Activated naive CD8-positive, alpha-beta T cell treated with anti-CD3 and anti-CD28 coated beads, Interleukin-2, amount 50 U/mL, for 24 hours (primary cell): ENCODE measurements at regions not wholly inside any gene's neighbourhood (a gene's known extent, or its start where the extent isn't known, plus 50 kb on each side); places are given as distances from the start of the nearest gene placed in this dataset.
A peak's percentile ranks its signal among the peaks of the same experiment; 100 is the strongest.
"Not testable (repeated sequence)": the region's sequence is repeated elsewhere in the genome, so short reads cannot be mapped to it uniquely, and the experiment has no call there.

ENCODE experiments used
- ATAC-seq: fragments of 150-1000 bp; cut with Tn5 transposase; one replicate; pipeline ENCODE4 v1.10.0; 2021
- DNase-seq: peaks from one replicate; pipeline ENCODE4 v3.0.0; 2021
- H3K27ac Mint-ChIP-seq: one replicate; pipeline ENCODE4 v1.8.0; 2021; ENCODE audit warnings: mild to moderate bottlenecking, mixed read lengths
- H3K27me3 Mint-ChIP-seq: one replicate; pipeline ENCODE4 v1.8.0; 2021; ENCODE audit warnings: mixed read lengths
- H3K36me3 Mint-ChIP-seq: one replicate; pipeline ENCODE4 v1.8.0; 2021; ENCODE audit warnings: low read depth, mixed read lengths
- H3K4me1 Mint-ChIP-seq: one replicate; pipeline ENCODE4 v1.8.0; 2021; ENCODE audit warnings: mixed read lengths
- H3K4me3 Mint-ChIP-seq: one replicate; pipeline ENCODE4 v1.8.0; 2021; ENCODE audit warnings: mild to moderate bottlenecking, moderate library complexity, mixed read lengths
- H3K9me3 Mint-ChIP-seq: one replicate; pipeline ENCODE4 v1.8.0; 2021; ENCODE audit warnings: mixed read lengths

DNA sequence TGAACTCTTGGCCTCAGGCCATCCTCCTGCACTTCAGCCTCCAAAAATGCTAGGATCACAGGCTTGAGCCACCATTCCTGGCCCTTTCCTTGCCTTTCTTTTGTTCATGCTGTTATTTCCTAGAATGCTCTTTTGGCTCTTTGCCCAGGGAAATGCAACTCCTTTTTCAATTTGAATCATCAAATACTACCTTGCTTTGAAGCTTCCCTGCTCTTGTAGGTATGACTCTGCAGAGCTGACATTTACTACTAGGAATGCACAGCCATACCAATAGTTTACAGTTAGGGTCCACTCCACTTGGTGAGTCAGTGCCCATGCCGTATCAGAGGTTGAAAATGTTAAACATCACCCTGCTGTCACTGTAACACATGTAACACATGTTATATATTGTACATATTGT lies 107.0 kb upstream of the CRY1 start:
- H3K36me3 Mint-ChIP-seq, result no peaks in the 10 kb centered on the region
- DNase-seq (no peak), ATAC-seq (peak; percentile 94)
- peaks cover 2% of the 10 kb centered on the region for H3K4me1 Mint-ChIP-seq
- H3K27me3 Mint-ChIP-seq, result peaks cover 4% of the 10 kb centered on the region
- no peak overlapping the region for H3K27ac Mint-ChIP-seq
- H3K9me3 Mint-ChIP-seq, result no peaks in the 10 kb centered on the region
- H3K4me3 Mint-ChIP-seq, result no peak overlapping the region

DNA sequence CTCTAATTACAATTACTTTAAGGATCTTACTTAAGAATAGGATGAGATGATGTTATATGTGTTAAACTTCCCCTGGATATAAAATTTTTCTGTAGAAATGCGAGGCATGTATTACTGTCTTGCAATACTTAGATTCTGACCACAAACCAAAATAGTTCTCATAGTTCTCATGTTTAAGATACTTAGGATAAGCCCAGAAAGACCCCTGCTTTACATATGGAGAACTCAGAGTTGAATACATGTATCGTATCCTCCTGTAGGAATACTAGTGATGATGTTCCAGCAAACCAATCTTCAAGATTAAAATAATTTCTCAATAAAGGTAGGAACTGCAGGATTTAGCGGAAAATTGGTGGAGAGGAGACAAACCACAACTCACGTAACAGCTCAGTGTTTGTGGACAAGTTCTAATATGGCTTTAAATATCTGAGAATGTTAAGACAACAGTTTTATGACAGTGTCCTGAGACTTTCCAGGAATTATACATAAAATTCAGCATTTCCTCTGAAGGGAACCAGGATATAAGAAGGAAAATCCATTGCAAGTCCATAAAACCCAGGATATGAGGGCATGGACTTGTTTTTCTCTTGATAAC lies 114.7 kb upstream of the CRY1 start:
- ATAC-seq, result no peak

GRCh38 chr12:107209700-107210099 lies 116.4 kb upstream of the CRY1 start:
- not testable (repeated sequence) for H3K4me1 Mint-ChIP-seq, DNase-seq, H3K27me3 Mint-ChIP-seq, H3K36me3 Mint-ChIP-seq, ATAC-seq, H3K9me3 Mint-ChIP-seq, H3K27ac Mint-ChIP-seq, H3K4me3 Mint-ChIP-seq

More for the DNA sequence above, 114.7 kb upstream of the CRY1 start:
- no peaks in the 10 kb centered on the region for H3K4me1 Mint-ChIP-seq
- DNase-seq, result no peak
- no peaks in the 10 kb centered on the region for H3K9me3 Mint-ChIP-seq
- no peak overlapping the region for H3K27ac Mint-ChIP-seq
- H3K36me3 Mint-ChIP-seq, result no peaks in the 10 kb centered on the region
- no peak overlapping the region for H3K4me3 Mint-ChIP-seq
- H3K27me3 Mint-ChIP-seq, result peaks cover 2% of the 10 kb centered on the region

GRCh38 chr12:107214373-107214773 lies 121.0 kb upstream of the CRY1 start:
- peak; percentile 82 for ATAC-seq
- DNase-seq, H3K9me3 Mint-ChIP-seq, H3K4me1 Mint-ChIP-seq, H3K27ac Mint-ChIP-seq, H3K36me3 Mint-ChIP-seq, H3K4me3 Mint-ChIP-seq, H3K27me3 Mint-ChIP-seq: not testable (repeated sequence)

DNA sequence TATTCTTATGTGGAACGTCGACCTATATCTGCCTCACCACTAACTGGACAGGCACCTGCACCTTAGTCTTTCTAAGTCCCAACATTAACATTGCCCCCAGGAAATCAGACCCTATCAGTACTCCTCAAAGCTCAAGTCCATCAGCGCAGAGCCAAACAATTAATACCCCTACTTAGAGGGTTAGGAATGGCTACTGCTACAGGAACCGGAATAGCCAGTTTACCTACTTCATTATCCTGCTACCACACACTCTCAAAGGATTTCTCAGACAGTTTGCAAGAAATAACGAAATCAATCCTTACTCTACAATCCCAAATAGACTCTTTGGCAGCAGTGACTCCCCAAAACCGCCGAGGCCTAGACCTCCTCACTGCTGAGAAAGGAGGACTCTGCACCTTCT lies 123.1 kb upstream of the CRY1 start:
- H3K4me3 Mint-ChIP-seq, H3K36me3 Mint-ChIP-seq, DNase-seq, ATAC-seq, H3K27ac Mint-ChIP-seq, H3K4me1 Mint-ChIP-seq, H3K9me3 Mint-ChIP-seq, H3K27me3 Mint-ChIP-seq: not testable (repeated sequence)

DNA sequence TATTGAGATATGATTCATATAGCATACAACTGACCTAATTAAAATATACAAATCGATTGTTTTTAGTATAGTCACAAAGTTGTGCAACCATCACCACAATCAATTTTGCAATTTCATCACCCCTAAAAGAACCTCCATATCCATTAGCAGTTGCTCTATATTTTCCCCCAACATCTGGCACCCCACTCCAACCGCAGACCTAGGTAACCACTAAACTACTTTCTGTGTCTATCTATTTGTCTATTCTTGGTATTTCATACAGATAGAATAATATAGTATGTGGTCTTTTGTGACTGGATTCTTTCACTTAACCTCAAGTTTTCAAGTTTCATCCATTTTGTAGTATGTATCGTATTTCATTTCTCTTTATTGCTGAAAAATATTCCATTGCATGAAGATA lies 126.0 kb upstream of the CRY1 start:
- DNase-seq (no peak), ATAC-seq (no peak)
- Mint-ChIP-seq H3K36me3 (no peaks in the 10 kb centered on the region), H3K9me3 (no peaks in the 10 kb centered on the region), H3K4me3 (no peak overlapping the region), H3K4me1 (peaks cover 2% of the 10 kb centered on the region), H3K27me3 (peaks cover 20% of the 10 kb centered on the region), H3K27ac (no peak overlapping the region)

GRCh38 chr12:107221913-107222312 lies 128.6 kb upstream of the CRY1 start:
- no peaks in the 10 kb centered on the region for H3K36me3 Mint-ChIP-seq
- no peak overlapping the region for H3K27ac Mint-ChIP-seq
- ATAC-seq (peak; percentile 46), DNase-seq (no peak)
- H3K27me3 Mint-ChIP-seq, result peaks cover 20% of the 10 kb centered on the region
- peaks cover 2% of the 10 kb centered on the region for H3K4me1 Mint-ChIP-seq
- no peaks in the 10 kb centered on the region for H3K9me3 Mint-ChIP-seq
- H3K4me3 Mint-ChIP-seq, result no peak overlapping the region

GRCh38 chr12:107223821-107224220 lies 130.5 kb upstream of the CRY1 start:
- no peaks in the 10 kb centered on the region for H3K9me3 Mint-ChIP-seq
- H3K27me3 Mint-ChIP-seq, result peaks cover 20% of the 10 kb centered on the region
- no peaks in the 10 kb centered on the region for H3K36me3 Mint-ChIP-seq
- H3K27ac Mint-ChIP-seq, result no peak overlapping the region
- ATAC-seq (no peak), DNase-seq (no peak)
- H3K4me3 Mint-ChIP-seq, result no peak overlapping the region
- peaks cover 2% of the 10 kb centered on the region for H3K4me1 Mint-ChIP-seq

DNA sequence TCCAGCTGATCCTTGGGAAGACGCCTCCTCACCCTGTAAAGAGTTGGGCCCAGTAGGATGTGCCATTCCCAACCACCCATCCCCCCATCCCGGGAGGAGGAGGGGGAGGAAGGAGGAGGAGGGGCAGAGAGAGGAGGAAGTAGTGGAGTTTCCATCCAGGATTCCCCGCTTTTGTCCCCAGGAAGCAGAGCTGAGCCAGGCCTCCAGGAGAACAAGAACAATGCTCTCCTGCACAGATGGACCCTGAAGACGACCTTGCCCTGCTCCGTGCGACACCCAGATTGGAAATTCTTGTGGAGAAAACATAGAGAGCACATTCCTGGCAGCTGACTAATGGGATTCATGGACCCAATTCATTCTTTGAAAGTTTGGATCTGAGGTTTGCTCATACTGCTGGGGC lies 132.3 kb upstream of the CRY1 start:
- H3K4me3 Mint-ChIP-seq, result no peak overlapping the region
- ATAC-seq (no peak), DNase-seq (no peak)
- no peaks in the 10 kb centered on the region for H3K9me3 Mint-ChIP-seq
- no peaks in the 10 kb centered on the region for H3K36me3 Mint-ChIP-seq
- peaks cover 19% of the 10 kb centered on the region for H3K27me3 Mint-ChIP-seq
- H3K4me1 Mint-ChIP-seq, result peaks cover 2% of the 10 kb centered on the region
- no peak overlapping the region for H3K27ac Mint-ChIP-seq

DNA sequence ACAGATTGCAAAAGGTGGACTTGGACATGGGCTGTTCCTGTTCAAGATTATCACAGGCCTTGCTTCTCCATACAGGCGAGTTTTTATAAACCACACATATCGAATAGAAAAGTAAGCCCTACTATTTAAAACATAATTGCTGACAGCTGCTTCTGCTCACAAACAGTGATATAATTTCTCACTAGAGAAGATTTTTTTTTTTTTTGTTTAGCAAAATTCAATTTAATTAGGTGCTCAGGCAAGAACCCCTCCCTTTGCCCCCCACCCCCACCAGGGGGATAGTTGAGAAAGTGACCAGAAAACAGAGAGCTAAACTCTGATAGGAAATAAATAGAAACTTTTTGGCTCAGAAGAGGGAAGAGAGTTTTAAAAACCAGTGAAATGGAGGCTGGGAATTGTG lies 132.8 kb upstream of the CRY1 start:
- ATAC-seq (no peak), DNase-seq (no peak)
- H3K4me1 Mint-ChIP-seq, result peaks cover 2% of the 10 kb centered on the region
- H3K4me3 Mint-ChIP-seq, result no peak overlapping the region
- no peaks in the 10 kb centered on the region for H3K9me3 Mint-ChIP-seq
- peaks cover 17% of the 10 kb centered on the region for H3K27me3 Mint-ChIP-seq
- no peaks in the 10 kb centered on the region for H3K36me3 Mint-ChIP-seq
- H3K27ac Mint-ChIP-seq, result no peak overlapping the region

DNA sequence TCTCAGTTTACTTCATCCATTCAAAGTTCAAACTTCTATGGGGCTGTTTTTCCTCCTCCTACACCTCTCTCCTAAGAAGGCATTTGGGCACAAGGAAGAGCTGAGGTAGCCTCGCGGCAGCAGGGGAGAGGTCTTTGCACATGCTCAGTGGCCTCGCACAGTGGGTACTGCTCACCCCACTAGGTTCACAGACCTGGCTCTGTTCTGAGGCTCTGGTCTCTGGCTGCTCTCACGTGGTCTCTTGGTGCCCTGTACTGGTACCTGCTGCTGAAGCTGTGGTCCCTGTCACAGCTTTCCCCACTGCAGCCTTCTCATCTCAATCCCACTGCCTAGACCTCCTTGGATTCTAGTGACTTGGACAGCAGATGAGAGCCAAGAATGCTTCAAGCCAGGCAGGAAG lies 134.7 kb upstream of the CRY1 start:
- Mint-ChIP-seq H3K27ac (no peak overlapping the region), H3K4me1 (no peaks in the 10 kb centered on the region), H3K4me3 (no peak overlapping the region), H3K36me3 (no peaks in the 10 kb centered on the region), H3K9me3 (no peaks in the 10 kb centered on the region), H3K27me3 (peaks cover 4% of the 10 kb centered on the region)
- ATAC-seq, result no peak
- no peak for DNase-seq

GRCh38 chr12:107229827-107230226 lies 136.5 kb upstream of the CRY1 start:
- no peak for DNase-seq
- no peak for ATAC-seq
- H3K27me3 Mint-ChIP-seq, result no peaks in the 10 kb centered on the region

GRCh38 chr12:107231303-107231702 lies 138.0 kb upstream of the CRY1 start:
- Mint-ChIP-seq H3K36me3 (no peaks in the 10 kb centered on the region), H3K4me3 (no peak overlapping the region), H3K9me3 (no peaks in the 10 kb centered on the region), H3K27ac (no peak overlapping the region), H3K4me1 (peaks cover under 1% of the 10 kb centered on the region), H3K27me3 (no peaks in the 10 kb centered on the region)
- ATAC-seq (no peak), DNase-seq (no peak)

More at GRCh38 chr12:107229827-107230226, 136.5 kb upstream of the CRY1 start:
- no peak overlapping the region for H3K27ac Mint-ChIP-seq
- no peak overlapping the region for H3K4me3 Mint-ChIP-seq
- H3K9me3 Mint-ChIP-seq, result no peaks in the 10 kb centered on the region
- H3K4me1 Mint-ChIP-seq, result no peaks in the 10 kb centered on the region
- no peaks in the 10 kb centered on the region for H3K36me3 Mint-ChIP-seq

- no peak for DNase-seq
- no peak overlapping the region for H3K4me3 Mint-ChIP-seq
- no peaks in the 10 kb centered on the region for H3K36me3 Mint-ChIP-seq
- no peaks in the 10 kb centered on the region for H3K9me3 Mint-ChIP-seq
- no peak overlapping the region for H3K27ac Mint-ChIP-seq
- H3K4me1 Mint-ChIP-seq, result peaks cover 11% of the 10 kb centered on the region
- H3K27me3 Mint-ChIP-seq, result no peaks in the 10 kb centered on the region
- no peak for ATAC-seq
These were observed 140.2 kb upstream of the CRY1 start for GRCh38 chr12:107233551-107233950.

DNA sequence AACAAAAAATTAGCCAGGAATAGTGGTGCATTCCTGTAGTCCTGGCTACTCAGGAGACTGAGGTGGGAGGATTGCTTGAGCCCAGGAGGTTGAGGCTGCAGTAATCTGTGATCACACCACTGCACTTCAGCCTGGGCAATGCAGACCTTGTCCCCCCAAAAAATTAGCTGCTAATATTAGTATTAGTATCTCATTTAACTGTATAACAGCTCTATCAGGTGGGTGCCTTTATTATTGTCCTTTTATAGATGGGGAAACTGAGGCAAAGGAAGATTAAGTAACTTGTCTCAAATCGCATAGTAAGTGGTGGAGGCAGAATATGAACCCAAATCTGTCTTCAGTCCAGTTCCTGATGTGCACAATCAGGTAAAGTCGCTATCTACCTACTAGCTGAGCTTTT lies 142.3 kb upstream of the CRY1 start:
- Mint-ChIP-seq H3K4me3 (no peak overlapping the region), H3K4me1 (peaks cover 11% of the 10 kb centered on the region), H3K27ac (no peak overlapping the region), H3K27me3 (no peaks in the 10 kb centered on the region), H3K36me3 (no peaks in the 10 kb centered on the region), H3K9me3 (no peaks in the 10 kb centered on the region)
- DNase-seq (no peak), ATAC-seq (no peak)
